ENCODE measurements at regions not wholly inside any gene's neighbourhood (a gene's known extent, or its start where the extent isn't known, plus 50 kb on each side); places are given as distances from the start of the nearest gene placed in this dataset.

DNA sequence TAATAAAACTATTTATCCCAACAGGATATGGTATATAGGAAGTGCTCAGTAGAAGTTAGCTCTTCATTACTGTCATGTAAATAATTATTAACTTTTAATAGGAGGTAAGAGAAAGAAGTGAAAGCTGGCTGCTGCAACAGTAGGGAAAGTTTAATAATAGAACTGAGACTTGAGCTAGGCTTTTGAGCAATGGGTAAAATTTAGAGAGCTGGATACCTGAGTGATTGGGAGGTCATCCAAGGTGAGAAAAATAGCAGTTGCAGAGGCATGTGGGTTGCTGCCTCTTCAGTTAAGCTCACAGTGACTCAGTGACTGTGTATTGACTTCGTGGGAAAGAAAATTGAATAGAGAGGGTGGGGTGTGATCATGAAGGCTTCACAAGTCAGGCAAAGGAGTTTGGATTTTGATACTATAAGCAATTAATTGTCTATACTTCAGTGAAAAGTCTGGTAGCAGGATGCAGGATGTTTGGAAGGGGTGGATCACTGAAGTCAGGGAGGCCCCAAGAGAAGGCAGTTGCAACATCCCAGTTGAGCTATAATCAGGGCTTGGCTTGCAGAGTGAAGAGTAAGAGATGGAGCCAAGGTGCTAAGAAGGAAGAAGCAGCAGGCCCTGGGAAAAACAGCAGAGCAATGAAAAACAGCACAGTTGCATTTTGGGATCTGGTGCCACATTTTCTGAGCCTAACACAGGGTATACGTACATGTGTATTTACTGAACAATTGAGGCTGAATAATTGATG is 172.0 kb upstream of the FRMD6 start:
- FAIRE-seq = no peak

DNA sequence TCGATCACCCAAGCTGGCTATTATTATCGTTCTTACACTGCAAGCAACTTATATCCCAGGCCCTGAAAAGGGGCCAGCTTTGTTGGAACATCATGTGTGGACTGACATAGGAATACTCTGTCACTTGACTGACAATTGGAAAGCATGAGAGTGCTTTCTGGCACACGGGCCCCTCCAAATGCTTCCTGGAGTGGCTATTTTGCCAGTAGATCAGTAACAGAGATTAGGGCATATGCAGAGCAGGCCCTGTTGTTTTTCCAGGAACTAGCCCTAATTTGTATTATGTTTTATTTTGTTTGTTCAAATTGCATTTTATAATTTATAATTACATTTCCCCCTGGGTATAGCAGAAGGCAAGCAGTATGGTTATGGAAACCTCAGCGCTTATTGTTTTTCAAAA is 170.1 kb upstream of the FRMD6 start:
- FAIRE-seq = no peak

DNA sequence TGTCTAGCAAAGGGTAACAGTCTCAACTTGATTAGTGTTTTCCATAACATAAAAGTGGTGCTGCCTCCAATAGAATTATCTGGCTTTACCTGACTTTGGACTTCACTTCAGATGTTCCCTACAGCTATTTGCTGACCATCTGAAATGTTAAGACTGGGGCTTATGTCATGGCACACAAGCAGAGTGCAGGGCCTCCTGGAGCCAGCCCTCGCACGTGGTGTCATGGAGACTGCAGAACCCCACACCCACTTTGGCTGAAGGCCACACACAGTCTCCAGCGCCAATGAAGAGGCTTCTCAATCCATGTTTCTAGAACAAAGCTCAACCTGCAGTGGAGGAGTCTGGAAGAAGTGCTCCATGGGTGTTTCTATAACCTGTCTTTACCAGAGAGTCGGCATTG is 169.6 kb upstream of the FRMD6 start:
- no peak for FAIRE-seq

DNA sequence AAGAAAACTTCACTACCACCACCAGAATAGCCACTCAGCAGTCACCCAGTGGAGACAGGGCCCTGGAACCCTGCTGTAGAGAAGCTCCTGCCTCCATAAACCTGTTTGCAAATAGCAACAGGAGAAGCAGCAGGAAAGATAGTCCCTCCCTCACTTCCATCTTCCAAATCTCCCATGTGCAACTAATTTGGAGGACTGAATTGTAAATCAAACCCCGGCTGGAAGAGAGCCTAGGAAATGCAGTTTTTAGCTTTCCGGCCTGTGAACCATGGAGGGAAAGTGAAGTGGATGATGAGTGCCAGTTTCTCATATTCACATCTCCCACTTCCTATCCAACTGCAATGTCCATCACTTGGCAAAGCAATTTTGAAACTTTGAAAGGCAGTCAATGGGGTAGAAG is 167.2 kb upstream of the FRMD6 start:
- no peak for FAIRE-seq

DNA sequence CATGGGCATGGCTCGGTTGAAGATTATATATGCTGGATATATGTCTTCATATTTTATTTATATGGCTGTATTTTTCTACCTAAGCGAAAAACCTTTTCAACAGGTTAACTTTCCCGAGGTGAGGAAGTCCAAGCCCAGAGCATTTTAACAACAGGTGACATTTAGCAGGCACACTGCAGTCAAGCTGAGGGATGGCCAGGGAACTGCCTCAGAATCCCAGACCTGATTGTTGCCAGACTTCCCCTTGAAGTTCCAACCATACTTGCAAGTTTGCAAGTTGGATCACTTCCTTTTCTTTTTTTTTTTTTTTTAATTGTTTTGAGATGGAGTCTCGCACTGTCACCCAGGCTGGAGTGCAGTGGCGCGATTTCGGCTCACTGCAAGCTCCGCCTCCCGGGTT is 166.0 kb upstream of the FRMD6 start:
- FAIRE-seq = no peak

DNA sequence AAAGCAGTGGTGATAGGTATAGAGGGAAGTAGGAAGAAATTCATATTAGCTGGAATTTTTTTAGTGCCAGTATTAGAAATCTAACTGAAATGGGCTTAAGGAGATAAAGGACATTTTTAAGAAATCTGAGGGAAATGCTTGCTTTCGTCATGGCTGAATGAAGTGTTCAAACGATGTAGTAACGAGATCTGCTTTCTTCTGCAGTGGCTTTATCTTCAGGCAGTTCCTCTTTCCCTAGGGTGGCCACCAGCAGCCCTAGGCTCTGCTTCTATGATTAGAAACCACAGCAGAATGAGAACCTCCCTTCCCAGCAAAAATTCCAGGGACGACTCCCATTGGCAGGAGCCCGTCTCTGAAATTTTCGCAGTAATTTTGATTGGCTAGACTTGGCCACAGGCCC is 163.9 kb upstream of the FRMD6 start:
- no peak for FAIRE-seq

DNA sequence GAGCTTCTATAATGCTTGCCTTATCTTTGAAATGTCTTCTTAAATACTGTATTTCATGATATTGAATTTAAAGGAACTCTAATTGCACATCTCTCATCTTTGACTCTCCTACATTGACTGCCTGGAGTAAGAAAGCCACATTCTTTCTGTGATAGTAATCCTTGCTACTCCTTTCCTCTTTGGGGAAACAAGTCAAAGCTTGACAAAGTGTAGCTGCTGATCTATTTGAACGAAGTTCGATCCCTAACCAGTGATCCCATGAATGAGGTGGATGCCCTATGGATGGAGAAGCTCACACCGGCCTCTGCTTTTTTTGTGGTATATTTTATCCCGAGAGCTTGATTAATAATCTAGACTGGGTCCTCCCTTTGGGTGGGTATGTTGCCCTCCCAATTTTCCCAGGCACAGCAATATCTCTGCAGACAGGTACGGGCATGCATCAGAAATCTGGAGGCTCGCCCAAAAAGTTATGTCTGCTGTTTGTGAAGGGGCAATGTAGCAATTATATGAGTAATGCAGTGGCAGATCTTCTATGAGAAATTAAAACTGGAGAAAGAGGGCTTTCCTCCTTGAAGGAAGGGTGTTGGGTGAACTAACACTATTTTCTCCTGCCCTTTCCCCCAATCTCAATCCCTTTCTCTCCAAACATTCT is 163.0 kb upstream of the FRMD6 start:
- no peak for FAIRE-seq

DNA sequence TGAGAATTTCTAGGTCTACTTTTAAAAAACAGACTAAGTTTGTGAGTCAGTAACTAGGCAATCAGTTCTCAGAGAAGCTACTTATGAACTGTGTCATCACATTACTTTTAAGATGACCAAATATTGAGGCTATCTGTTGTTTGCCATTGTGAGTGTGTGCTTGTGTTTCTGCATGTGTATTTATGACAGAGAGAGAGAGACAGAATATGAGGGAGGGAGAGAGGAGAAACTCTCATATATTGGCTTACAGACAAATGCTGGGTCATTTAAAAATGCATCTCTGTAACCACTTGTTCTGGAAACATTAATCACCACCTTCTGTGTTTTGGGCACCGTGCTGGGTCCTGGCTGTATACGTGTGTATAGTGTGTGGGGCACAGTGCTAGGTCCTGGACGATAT is 161.5 kb upstream of the FRMD6 start:
- FAIRE-seq = no peak

DNA sequence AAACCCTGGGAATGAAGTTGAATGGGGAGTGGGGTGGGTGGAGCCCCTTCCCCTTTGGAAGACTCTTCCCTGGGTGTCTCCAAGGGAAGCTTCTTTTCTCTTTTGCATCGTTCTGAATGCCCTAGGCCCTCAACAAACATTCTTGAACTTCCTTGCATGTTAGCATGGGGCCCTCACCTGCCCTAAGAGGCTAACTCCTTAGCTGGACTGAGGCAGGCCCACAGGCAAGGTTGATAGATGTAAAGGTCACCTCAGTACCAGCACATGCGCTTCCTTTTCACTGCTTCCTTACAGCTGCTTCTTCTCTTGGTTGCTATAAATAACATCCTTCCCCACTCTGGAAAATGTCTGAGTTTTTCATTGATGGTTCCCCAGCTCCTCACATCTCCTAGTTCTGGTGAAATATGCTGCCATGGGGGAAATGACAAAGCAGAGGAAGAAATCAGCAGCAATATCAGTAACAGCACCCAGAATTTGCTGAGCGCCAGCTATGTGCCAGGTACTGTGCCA is 160.6 kb upstream of the FRMD6 start:
- no peak for FAIRE-seq

DNA sequence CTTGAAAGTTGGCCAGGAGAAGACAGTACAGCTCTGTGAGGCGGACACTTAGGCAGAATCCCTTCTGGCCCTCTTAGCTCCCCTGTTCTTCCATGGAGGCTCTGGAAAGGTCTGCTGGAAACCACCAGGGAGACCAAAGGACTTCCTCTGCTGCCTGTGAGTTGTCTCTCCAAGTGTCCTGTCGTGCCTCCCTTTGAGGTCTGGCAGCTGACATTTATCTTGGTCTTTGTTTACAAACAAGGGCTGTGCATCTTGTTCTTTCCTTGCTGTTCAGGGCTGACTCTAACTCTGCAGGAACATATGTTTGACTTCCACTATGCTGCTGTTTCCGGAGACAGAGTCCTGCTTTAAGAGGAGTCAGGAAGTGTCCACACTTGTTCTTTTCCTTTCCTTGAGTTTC is 159.9 kb upstream of the FRMD6 start:
- FAIRE-seq = no peak

DNA sequence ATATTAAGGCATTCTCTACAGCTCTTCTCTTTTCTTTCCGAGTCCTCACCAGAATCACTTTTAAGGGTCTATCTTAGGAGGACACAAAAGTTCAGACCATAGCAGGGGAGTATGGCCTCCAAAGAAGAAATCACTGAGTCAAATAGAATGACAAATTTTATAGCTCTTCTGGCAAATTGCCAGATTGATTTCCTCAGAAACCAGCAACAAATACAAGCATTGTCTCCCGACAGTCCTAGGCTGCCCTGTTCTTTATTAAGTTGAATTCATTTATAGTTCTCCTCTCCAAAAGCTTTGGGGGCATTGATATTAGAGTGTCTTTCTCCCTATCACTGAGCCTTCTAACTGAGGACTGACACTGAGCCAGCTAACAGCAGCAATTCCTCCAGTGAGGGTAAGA is 156.4 kb upstream of the FRMD6 start:
- FAIRE-seq = no peak

DNA sequence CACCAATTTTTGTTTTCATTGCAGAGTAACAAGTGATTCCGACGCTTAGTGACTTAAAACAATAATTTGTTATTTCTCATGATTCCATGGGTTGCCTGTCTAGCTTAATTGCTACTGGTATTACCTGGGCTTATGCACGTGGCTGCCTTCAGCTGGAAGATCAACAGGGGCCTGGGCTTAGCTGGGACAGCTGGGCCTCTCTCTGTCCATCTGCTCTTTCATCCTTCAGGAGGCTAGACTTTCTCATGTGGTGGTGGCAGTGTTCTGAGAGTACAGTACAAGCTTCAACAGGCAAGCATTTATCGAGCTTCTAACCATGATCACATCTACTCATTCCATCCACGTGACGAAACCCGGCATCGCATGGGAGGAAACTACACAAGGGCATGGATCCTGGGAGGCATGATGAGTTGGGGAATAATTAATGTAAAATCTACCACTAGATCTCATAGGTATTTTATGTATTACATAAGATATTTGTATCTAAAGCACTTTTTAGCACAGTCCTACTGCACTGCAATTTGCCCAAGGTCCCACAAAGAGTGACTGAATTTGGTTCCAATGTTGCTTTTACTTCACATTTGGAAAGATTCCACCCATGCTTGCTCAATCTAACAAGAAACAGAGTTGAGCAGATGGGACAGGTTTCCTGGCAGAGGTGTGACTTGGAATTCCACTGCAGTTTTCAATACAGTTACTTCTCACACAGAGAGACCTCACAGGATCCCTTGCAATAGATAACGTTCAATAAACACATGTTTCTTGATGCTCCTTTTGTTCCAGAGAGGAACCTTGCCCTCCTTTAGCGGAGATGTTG is 153.1 kb upstream of the FRMD6 start:
- no peak for FAIRE-seq

DNA sequence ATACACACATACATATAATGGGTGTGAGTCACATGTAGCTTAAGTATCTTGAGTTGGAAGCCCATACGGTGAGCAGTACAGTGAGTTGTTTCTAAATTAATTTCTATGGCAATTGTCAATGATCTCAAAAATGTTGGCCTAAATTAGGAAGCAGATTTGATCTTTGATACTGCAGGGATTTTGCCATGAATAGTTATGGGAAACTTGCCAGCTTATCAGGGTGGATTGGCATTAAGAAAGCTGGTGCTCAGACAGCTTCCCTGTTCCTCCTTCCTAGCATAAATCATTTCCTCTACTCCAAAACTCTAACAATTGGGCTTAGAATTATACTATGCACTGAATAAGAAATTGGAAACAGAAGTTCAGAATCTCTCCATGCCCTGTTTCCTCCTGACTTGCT is 150.9 kb upstream of the FRMD6 start:
- no peak for FAIRE-seq

DNA sequence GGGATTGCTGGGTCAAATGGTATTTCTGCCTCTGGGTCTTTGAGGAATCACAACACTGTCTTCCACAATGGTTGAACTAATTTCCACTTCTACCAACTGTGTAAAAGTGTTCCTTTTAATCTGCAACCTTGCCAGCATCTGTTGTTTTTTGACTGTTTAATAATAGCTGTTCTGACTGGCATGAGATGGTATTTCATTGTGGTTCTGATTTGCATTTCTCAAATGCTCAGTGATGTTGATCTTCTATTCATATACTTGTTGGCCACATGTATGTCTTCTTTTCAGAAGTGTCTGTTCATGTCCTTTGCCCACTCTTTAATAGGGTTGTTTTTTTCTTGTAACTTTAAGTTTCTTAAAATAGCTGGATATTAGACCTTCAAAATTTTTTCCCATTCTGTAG is 150.0 kb upstream of the FRMD6 start:
- FAIRE-seq = no peak

DNA sequence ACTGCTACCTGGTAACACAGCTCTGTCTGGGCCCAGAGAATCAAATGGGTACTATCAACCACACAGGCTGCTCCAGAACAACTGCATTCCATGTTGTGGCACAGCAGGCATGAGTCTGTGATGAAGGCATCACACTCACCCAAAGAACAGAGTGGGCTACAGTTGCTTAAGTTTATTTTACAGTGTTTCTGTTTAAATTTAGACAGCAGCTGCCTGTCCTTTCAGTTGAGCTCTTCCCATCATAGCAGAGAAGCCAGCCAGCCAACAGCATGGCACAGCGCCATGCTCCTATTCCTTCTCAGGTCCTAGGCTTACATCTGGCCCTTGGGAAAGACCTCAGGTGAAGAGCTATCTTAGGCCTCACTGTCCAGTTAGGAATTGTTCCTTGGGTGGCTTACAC is 147.0 kb upstream of the FRMD6 start:
- FAIRE-seq = no peak

DNA sequence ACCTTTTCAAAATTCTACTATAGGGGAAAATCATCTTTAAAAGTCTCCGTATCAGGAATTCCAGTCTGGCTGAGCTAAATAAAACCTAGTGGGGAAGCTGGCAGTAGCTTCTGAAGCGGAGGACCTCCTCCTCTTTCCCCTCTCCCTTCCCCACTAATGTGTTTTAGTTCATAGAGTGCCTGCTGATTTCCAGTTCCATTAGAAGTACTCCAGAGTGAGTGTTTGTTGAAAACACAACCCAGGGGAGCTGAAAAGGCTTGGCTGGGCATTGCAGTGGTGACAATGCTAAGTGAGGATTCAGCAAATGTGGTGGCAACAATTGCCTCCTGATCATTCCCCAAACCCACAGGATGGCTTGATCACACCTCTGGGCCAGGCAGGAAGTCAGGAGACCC is 144.2 kb upstream of the FRMD6 start:
- FAIRE-seq = no peak

DNA sequence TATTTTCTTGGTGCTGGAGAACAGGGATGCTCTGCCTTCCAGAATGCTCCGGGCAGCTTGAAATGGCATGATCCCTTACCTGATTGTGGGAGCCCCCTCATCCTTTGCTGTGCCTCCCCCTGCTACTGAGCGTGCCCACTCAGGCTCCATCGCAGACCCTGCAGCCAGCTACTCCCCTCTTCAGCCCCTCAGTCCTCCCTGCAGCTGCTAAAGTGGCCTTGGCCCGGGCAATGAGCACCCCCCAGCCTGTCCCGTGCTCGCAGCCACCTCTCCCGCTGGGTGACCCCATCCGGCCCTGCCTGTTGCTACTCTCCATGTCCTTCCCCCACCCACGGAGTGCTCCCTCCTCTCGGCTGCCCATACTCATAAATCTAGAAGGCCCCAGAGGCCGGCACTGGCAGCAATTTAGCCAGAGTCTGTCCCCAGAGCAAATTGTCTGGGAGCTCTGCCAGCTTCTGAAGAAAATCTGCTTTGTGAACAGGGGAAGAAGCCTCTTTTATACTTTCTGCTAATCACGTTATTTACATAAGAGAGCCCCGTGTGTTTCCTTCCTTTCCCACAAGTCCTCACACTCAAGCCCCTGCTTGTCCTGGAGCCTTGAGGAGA is 143.7 kb upstream of the FRMD6 start:
- FAIRE-seq = no peak

DNA sequence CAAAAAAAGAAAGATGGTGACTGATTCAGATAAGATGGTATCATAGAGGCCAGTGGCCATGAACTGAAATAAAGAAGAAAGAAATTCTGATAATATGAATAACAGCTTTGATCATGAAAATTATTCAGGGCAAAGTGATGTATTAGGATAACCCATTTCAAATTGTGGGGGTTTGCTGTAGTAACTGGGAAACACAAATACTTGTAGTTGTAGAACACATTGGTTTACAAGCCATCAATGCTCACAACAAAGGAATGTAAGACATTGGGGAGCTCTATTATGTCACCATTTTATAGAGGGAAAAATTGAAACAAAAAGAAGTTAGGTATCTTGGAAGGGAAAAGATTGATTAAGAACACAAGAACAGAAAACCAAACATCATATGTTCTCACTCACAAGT is 140.4 kb upstream of the FRMD6 start:
- no peak for FAIRE-seq

DNA sequence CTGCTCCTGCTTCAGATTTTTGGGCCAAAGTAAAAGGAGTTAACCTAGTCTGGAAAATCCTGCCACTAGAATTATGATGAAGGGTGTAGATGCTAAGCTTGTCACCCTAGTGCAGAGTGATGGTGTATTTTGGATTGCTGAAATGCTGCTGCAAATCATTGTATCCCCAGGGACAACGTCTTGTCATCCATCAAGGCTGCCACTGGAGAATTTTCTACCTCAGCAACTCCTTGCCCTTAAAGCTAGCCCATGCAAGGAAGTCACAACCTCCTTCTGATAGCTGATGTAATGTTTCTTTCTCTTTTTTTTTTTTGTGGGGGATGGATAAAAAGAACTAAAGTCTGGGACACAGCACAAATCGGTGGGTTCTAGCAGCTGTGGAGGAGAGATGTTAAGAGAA is 139.4 kb upstream of the FRMD6 start:
- no peak for FAIRE-seq

DNA sequence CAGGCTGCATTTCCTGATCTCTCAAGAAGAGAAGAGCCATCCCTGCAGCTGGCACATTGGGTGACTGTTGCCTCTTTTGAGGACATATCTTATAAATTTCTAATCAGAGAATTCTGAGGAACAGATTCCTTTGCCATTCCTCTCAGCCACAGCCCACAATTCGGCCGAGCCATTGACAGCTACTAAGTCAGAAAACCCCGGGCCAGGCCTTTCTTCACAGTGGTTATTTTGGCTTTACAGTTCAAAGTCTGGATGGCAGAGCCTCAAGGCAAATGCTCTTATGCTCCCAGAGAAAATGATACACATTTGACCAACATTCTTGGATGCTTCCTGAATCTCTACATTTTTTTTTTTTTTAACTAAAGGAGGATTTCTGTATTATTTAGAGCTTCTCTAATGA is 138.4 kb upstream of the FRMD6 start:
- no peak for FAIRE-seq

DNA sequence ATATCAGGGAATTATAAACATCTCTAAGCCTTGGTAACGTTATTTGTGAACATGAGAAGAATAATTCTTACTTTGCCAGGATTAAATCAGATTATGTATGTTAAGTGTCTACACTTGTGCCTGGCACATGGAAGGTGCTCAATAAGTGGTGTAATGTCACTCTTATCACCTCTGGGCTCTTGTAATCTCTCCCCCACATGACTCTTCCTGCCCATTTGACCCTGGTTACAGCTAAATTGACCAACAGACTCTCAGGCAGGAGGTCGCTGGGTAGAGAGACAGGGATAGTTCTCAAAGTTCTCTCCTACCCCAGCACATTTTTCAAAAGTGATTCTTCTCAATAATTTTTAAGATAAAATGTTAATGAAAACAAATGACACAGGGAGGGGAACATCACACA is 137.8 kb upstream of the FRMD6 start:
- no peak for FAIRE-seq

DNA sequence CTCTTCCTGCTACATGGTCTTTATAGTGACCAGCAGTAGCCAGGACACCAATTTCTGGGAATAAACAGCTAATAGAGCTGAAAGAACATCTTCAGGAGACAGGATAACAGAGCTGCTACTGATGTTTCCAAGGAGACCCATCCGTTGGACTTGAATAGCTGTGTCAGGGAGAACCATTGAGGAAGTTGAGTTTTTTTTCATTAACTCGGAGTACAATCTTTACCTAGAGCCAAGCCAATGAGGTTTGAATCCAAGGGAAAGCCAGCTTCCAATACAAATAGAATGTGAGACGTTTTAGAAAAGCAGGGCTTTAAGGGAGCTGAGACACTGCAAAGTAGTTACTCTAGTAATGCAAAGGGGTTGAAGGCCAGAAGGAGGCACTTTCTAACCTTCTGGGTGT is 136.1 kb upstream of the FRMD6 start:
- FAIRE-seq = no peak

DNA sequence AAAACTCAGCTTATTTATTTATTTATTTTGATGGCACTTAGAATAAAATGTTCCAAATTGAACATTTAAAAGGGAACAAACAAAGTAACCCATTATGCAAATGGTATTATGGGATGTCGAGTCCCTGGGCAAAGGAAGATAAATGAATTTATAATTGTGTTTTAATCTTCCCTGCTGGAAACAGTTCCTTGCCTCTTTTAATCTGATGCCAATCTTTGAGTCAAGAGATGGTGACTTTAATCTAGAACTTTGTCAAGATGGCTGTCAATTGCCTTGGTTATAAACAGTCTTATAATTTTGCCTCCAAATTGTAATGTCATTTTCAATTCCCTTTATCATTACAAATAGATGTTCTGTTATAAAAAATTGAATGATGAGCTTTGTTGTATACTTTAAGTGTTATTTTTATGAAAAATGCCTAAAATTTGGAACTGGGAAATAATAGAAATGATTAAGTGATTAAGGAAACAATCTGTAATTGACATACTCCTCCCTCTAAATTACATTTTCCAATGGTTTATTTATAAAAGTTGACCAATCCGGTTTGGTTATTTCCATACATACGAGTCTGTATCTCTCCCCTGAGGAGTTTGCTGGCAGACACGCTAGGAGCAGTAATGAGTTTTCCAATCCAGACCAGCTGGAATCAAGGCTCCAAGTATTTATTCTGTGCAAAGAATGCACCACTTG is 134.9 kb upstream of the FRMD6 start:
- FAIRE-seq = no peak
